ENCODE measurements at regions not wholly inside any gene's neighbourhood (a gene's known extent, or its start where the extent isn't known, plus 50 kb on each side); places are given as distances from the start of the nearest gene placed in this dataset.

DNA sequence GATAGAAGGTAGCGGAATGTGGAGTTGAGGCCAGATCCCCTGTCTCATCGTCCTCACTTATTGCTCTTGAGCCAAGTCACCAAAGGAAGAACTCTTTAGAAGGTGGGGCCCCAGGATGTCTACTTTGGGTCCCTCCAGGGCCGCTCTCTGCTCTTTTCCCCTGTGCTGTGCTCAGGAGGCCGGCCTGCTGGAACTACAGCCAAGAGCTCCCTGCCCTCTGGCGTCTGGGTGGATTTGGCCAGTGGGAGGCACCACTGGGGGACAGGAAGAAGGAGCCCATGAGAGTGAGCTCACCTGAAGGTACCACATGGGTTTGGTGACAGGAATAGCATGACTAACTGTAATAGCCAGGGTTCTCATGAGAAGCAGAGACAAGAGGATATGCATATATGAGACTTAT lies 97.7 kb upstream of the FAM180A start:
- TF ChIP-seq CTCF (IDR thresholded peaks at IDR 0.05; ENCODE audit: insufficient read depth, low read length) (no peak), POLR2AphosphoS5 (IDR thresholded peaks at IDR 0.05; ENCODE audit: low read depth) (no peak), GABPA (IDR thresholded peaks at IDR 0.05; ENCODE audit: low read depth) (no peak), SPI1 (IDR thresholded peaks at IDR 0.05; ENCODE audit: borderline replicate concordance, low read depth) (no peak)
- TF ChIP-seq, protein P1, sequence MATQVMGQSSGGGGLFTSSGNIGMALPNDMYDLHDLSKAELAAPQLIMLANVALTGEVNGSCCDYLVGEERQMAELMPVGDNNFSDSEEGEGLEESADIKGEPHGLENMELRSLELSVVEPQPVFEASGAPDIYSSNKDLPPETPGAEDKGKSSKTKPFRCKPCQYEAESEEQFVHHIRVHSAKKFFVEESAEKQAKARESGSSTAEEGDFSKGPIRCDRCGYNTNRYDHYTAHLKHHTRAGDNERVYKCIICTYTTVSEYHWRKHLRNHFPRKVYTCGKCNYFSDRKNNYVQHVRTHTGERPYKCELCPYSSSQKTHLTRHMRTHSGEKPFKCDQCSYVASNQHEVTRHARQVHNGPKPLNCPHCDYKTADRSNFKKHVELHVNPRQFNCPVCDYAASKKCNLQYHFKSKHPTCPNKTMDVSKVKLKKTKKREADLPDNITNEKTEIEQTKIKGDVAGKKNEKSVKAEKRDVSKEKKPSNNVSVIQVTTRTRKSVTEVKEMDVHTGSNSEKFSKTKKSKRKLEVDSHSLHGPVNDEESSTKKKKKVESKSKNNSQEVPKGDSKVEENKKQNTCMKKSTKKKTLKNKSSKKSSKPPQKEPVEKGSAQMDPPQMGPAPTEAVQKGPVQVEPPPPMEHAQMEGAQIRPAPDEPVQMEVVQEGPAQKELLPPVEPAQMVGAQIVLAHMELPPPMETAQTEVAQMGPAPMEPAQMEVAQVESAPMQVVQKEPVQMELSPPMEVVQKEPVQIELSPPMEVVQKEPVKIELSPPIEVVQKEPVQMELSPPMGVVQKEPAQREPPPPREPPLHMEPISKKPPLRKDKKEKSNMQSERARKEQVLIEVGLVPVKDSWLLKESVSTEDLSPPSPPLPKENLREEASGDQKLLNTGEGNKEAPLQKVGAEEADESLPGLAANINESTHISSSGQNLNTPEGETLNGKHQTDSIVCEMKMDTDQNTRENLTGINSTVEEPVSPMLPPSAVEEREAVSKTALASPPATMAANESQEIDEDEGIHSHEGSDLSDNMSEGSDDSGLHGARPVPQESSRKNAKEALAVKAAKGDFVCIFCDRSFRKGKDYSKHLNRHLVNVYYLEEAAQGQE (IDR thresholded peaks at IDR 0.05; ENCODE audit: insufficient replicate concordance, low read depth) = no peak

Measured in HL-60 (cell line).